SJSA1 (cell line): ENCODE measurements at regions not wholly inside any gene's neighbourhood (a gene's known extent, or its start where the extent isn't known, plus 50 kb on each side); places are given as distances from the start of the nearest gene placed in this dataset.

Experiments used
- DNase-seq, 2 experiments: peaks; one replicate each; pipeline ENCODE4 v3.0.0-alpha.2; 2015 to 2020; ENCODE audit warnings: low spot score in 2 of 2, low read depth in 1 of 2
- H3K27ac ChIP-seq: fragments of 250-450 bp; sonication (Bioruptor Pico); 2 replicates; pipeline ENCODE4 v1.5.1; 2020; ENCODE audit warnings: mild to moderate bottlenecking, moderate library complexity
- H3K27me3 ChIP-seq: fragments of 250-450 bp; sonication (Bioruptor Pico); replicated peaks from 2 replicates; pipeline ENCODE4 v1.5.1; 2020; ENCODE audit warnings: mild to moderate bottlenecking, moderate library complexity
- H3K36me3 ChIP-seq: fragments of 250-450 bp; sonication (Bioruptor Pico); 2 replicates; pipeline ENCODE4 v1.5.1; 2020; ENCODE audit warnings: mild to moderate bottlenecking
- H3K4me1 ChIP-seq: fragments of 250-450 bp; sonication (Bioruptor Pico); replicated peaks from 2 replicates; pipeline ENCODE4 v1.6.1; 2021; ENCODE audit warnings: mild to moderate bottlenecking
- H3K4me3 ChIP-seq: fragments of 250-450 bp; sonication (Bioruptor Pico); 2 replicates; pipeline ENCODE4 v1.5.1; 2020; ENCODE audit warnings: mild to moderate bottlenecking
- H3K9me3 ChIP-seq: fragments of 250-450 bp; sonication (Bioruptor Pico); replicated peaks from 2 replicates; pipeline ENCODE4 v1.5.1; 2020; ENCODE audit warnings: mild to moderate bottlenecking

GRCh38 chr3:190252080-190252479, 70.2 kb downstream of the CLDN1 start:
- Histone ChIP-seq H3K9me3 (no peaks in the 10 kb centered on the region; the same call in 1 of the 2 replicates), H3K27me3 (no peaks in the 10 kb centered on the region), H3K4me1 (peaks cover 20% of the 10 kb centered on the region), H3K27ac (peak overlapping the region; percentile 20; the same call in 1 of the 2 replicates), H3K36me3 (no peaks in the 10 kb centered on the region), H3K4me3 (no peak overlapping the region)
- peak in 1 of 2 experiments; percentile 24 for DNase-seq

- no peak overlapping the region for H3K4me3 ChIP-seq
- DNase-seq: no peak
- no peaks in the 10 kb centered on the region for H3K36me3 ChIP-seq
- H3K27me3 ChIP-seq: no peaks in the 10 kb centered on the region
- H3K4me1 ChIP-seq: peaks cover 15% of the 10 kb centered on the region
- H3K27ac ChIP-seq: no peak overlapping the region
- peaks cover 2% of the 10 kb centered on the region; the same call in 1 of the 2 replicates for H3K9me3 ChIP-seq
Measured at GRCh38 chr3:190249414-190249813, 72.8 kb downstream of the CLDN1 start.

- H3K36me3 ChIP-seq: no peaks in the 10 kb centered on the region
- H3K27me3 ChIP-seq: no peaks in the 10 kb centered on the region
- H3K4me3 ChIP-seq: no peak overlapping the region
- peaks cover 2% of the 10 kb centered on the region; the same call in 1 of the 2 replicates for H3K9me3 ChIP-seq
- no peaks in the 10 kb centered on the region for H3K4me1 ChIP-seq
- H3K27ac ChIP-seq: no peak overlapping the region
- DNase-seq: no peak
Measured at GRCh38 chr3:190242147-190242546, 80.1 kb downstream of the CLDN1 start.

DNA sequence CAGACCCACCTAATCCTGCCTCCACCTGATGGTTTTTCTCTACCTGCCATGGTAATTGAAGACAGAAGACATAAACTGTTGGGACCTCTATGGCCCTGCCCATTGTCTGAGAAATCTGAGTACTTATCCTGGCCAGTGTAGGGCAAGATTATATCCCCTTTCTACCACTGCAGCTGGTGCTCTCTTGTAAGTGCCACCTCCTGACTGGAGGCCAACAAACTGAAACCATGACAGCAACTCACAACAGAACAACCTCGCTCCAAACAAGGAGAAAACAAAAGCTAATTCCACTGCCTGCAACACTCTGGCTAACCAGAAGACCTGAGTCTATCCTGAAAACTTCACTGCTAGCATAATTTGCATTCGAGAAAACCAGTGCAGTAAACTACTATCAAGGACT, 82.9 kb downstream of the CLDN1 start:
- no peaks in the 10 kb centered on the region for H3K36me3 ChIP-seq
- DNase-seq: no peak
- H3K4me1 ChIP-seq: no peaks in the 10 kb centered on the region; the same call in 1 of the 2 replicates
- H3K9me3 ChIP-seq: no peaks in the 10 kb centered on the region
- H3K4me3 ChIP-seq: no peak overlapping the region
- H3K27ac ChIP-seq: no peak overlapping the region
- no peaks in the 10 kb centered on the region for H3K27me3 ChIP-seq

DNA sequence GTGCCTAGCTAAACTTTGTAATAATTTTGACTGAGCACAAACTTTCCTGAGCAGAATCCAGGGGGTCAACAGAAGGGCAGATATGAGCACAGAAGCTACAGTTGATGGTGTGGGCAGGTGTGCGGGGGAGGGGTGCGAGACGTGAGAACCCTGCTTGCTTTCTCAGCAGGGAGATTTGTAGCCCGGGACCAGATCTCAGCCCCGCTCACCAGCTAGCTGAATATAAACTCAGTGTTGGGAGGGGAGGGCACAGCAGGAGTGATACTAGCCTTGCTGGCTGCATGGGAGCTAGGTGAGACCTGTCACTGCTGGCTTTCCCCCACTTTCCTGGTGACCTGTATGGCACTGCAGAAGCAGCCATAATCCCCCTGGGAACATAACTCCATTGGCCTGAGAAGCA, 83.4 kb downstream of the CLDN1 start:
- no peaks in the 10 kb centered on the region for H3K27me3 ChIP-seq
- no peaks in the 10 kb centered on the region for H3K9me3 ChIP-seq
- H3K4me1 ChIP-seq: no peaks in the 10 kb centered on the region; the same call in 1 of the 2 replicates
- H3K27ac ChIP-seq: no peak overlapping the region
- DNase-seq: no peak
- no peak overlapping the region for H3K4me3 ChIP-seq
- H3K36me3 ChIP-seq: no peaks in the 10 kb centered on the region

DNA sequence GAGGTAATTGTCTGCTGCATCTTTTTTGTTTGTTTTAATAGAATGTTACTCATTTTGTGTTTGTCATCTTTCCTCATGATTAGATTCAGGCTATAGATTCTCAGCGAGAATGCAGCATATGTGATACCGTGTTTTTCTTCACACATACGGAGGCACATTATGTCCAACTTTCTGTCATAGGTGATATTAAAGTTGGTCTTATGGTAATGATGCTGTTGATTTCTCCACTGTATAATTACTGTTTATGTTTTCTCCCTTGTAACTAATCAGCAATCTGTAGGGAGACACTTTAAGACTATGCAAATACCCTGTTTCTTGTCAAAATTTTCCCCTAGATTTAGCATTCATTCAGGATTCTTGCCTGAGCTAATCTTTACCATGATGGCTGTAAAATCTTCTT, 87.6 kb downstream of the CLDN1 start:
- no peak for DNase-seq

DNA sequence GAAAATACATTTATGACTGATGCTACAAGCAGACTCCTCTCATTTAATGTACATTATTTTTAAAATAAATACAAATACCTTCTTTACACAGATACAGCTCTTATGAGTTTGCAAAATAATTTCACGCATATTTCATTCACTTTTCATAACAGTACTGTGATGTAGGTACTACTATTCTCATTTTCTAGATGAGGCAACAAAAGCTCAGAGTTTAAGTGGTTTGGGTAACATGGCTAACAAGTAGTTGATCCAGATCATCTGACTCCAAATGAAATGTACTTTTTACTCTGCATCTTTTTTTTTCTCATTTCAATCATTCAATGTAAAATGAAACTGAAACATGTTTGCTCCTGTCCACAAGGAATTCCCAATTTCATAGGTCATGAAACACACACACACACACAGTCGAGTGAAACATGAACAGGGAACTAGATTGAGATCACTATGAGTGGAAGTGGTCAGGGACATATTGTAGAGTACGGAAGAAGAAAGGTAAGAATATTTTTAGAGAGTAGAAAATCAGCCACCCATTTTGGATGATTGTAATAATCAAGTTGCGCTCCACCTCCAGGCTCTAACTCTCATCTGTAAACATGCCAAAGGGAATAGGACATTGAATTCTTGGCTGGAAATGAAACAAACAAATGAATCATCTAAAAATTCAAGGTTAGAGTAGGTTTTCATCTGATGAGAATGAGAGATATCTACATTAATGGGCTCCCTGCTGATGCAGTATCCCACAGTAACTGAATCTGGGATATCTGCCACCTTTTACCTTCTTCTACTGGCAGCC, 92.4 kb downstream of the CLDN1 start:
- H3K4me1 ChIP-seq: peaks cover 34% of the 10 kb centered on the region
- H3K36me3 ChIP-seq: no peaks in the 10 kb centered on the region
- peak overlapping the region; percentile 19 for H3K4me3 ChIP-seq
- DNase-seq: peak in 1 of 2 experiments; percentile 85
- no peaks in the 10 kb centered on the region for H3K27me3 ChIP-seq
- peak overlapping the region; percentile 93 for H3K27ac ChIP-seq
- H3K9me3 ChIP-seq: no peaks in the 10 kb centered on the region

More for the DNA sequence above, 87.6 kb downstream of the CLDN1 start:
- no peaks in the 10 kb centered on the region for H3K9me3 ChIP-seq
- no peak overlapping the region for H3K4me3 ChIP-seq
- peaks cover 30% of the 10 kb centered on the region for H3K4me1 ChIP-seq
- no peaks in the 10 kb centered on the region for H3K27me3 ChIP-seq
- H3K36me3 ChIP-seq: no peaks in the 10 kb centered on the region
- no peak overlapping the region for H3K27ac ChIP-seq

DNA sequence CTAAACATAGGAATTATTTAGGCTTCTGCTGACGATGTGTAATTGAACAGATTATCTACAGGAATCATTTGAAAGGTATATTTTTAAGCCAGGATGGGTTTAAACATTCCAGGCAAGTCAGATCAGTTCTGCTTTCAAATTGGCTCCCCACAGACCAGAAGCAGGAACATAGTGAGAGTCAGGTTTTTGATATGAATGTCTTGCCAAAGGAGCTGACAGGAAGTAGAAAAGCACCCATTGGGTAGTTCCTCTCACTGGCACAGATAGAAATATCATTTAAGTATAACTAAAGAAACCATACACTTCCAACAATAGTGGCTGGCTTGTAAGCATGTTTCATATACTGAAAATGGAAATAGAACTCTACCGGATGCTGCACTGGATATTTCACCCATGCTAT, 95.2 kb downstream of the CLDN1 start:
- no peak overlapping the region for H3K27ac ChIP-seq
- no peak overlapping the region for H3K4me3 ChIP-seq
- no peaks in the 10 kb centered on the region for H3K27me3 ChIP-seq
- H3K36me3 ChIP-seq: no peaks in the 10 kb centered on the region
- no peaks in the 10 kb centered on the region for H3K9me3 ChIP-seq
- peaks cover 25% of the 10 kb centered on the region for H3K4me1 ChIP-seq
- DNase-seq: no peak

DNA sequence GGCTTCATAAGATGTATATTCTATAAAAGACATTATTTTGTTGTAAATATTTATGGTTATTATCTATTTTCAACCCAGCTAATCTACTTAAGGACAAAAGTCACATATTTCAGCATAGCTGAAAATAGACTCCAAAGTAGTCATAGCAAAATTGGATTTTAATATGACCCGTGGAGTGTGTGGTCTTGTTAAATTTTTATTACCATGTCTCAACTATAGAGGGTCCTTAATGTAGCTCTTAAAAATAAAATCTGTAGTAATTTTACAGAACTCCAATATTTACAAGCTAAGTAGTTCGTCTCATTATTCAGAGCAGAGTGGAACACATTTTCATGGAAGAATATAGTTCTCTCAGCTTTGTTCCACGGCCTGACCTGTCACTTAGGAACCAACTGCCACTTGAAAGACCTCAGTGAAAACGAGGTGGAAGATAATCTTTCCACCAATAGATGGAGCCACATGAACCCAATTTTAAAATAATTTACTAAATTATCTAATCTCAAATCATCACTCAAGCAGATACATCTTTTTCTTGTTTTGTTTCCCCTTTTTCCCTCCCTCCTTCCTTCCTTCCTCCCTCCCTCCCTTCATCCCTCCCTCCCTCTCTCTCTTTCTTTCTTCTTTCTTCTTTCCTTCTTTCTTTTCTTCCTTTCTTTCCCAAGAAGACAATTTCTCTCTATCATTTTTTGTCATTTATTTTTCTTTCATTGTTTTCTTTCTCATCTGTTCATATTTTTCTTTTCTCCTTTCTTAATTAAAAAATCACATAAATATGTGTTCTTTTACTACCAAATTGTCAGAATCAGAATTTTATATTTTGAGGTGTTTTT, 97.2 kb downstream of the CLDN1 start:
- H3K27ac ChIP-seq: no peak overlapping the region
- no peaks in the 10 kb centered on the region for H3K9me3 ChIP-seq
- no peak overlapping the region for H3K4me3 ChIP-seq
- peaks cover 8% of the 10 kb centered on the region for H3K4me1 ChIP-seq
- peak in 1 of 2 experiments; percentile 37 for DNase-seq
- H3K36me3 ChIP-seq: no peaks in the 10 kb centered on the region
- H3K27me3 ChIP-seq: no peaks in the 10 kb centered on the region

DNA sequence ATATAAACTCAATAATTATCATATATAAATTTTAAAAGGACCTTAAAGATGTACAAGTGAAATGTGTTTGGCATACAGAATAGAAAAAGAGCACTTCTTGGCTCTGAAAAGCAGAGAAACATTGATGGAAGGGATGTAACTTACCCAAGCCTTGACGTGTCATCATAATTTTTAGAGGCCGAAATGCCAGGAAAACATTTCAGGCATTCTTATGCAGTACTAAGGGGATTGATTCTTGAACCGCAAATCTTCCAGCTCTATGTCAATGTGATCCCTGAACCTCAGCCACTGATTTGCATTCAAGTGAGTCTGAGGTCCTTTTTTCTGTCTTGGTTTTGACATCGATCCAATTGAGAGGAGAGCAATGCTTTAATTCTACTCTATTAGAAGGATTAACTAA, 97.8 kb downstream of the CLDN1 start:
- no peaks in the 10 kb centered on the region for H3K27me3 ChIP-seq
- H3K9me3 ChIP-seq: no peaks in the 10 kb centered on the region
- no peak overlapping the region for H3K27ac ChIP-seq
- H3K36me3 ChIP-seq: no peaks in the 10 kb centered on the region
- DNase-seq: no peak
- H3K4me3 ChIP-seq: no peak overlapping the region
- peaks cover 2% of the 10 kb centered on the region; the same call in 1 of the 2 replicates for H3K4me1 ChIP-seq

DNA sequence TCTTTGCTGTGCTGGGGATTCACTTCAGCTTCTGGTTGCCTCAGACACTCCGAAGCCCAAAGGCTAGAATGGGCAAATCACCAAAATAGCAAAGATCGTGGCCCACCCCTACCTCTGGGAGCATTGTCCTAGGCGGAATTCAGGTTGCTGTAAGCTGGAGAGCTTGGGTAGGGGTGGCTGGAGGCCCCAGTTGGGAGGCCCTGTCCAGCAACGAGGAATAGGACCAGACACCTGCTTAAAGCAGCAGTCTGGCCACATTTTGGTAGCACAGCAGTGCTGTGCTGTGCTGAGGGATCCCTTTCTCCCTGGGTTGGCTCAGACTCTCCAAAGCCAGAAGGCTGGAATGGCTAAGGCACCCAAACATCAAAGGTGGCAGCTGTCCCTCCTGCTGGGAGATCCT, 99.3 kb downstream of the CLDN1 start:
- Histone ChIP-seq H3K36me3 (no peaks in the 10 kb centered on the region), H3K4me1 (no peaks in the 10 kb centered on the region), H3K4me3 (no peak overlapping the region), H3K9me3 (no peaks in the 10 kb centered on the region), H3K27me3 (no peaks in the 10 kb centered on the region), H3K27ac (no peak overlapping the region)
- DNase-seq: no peak

GRCh38 chr3:190222360-190222759, 99.9 kb downstream of the CLDN1 start:
- Histone ChIP-seq H3K4me1 (no peaks in the 10 kb centered on the region), H3K27ac (no peak overlapping the region), H3K4me3 (no peak overlapping the region), H3K27me3 (no peaks in the 10 kb centered on the region), H3K36me3 (no peaks in the 10 kb centered on the region), H3K9me3 (no peaks in the 10 kb centered on the region)
- no peak for DNase-seq

DNA sequence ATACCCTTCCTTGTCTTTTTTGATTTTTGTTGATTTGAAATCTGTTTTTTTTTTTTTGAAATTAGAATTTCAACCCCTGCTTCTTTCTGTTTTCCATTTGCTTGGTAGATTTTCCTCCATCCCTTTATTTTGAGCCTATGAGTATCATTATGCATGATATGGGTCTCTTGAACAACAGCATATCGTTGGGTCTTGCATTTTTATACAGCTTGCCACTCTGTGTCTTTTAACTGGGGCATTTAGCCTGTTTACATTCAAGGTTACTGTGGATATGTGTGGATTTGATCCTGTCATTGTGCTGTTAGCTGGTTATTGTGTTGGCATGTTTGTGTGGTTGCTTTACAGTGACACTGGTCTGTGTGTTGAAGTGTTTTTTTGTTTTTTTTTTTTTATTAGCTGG, 99.7 kb upstream of the P3H2 start:
- no peaks in the 10 kb centered on the region for H3K27me3 ChIP-seq
- no peaks in the 10 kb centered on the region for H3K9me3 ChIP-seq
- H3K27ac ChIP-seq: no peak overlapping the region
- DNase-seq: no peak
- H3K36me3 ChIP-seq: no peaks in the 10 kb centered on the region
- no peak overlapping the region for H3K4me3 ChIP-seq
- no peaks in the 10 kb centered on the region for H3K4me1 ChIP-seq

DNA sequence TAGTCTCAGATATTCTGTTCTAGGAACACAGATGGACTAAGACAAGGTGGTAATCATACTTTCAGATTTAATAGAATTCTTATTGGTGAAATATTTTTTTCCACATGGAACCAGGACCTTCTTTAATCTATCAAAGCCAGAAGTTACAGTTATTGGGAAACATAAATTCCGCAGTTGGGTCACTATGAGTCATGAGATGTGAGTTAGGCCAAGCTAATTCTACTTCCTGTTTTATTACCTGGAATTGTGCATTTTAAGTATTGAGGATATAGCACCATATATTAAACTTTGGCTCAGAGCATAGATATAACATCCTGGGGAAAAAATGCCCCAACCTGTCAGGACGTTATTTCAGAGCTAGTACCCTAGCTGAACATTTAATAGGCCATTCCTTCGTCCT, 96.4 kb upstream of the P3H2 start:
- no peaks in the 10 kb centered on the region for H3K27me3 ChIP-seq
- H3K9me3 ChIP-seq: no peaks in the 10 kb centered on the region
- H3K4me3 ChIP-seq: no peak overlapping the region
- no peak for DNase-seq
- no peak overlapping the region for H3K27ac ChIP-seq
- no peaks in the 10 kb centered on the region for H3K4me1 ChIP-seq
- H3K36me3 ChIP-seq: no peaks in the 10 kb centered on the region
